ENCODE measurements at regions not wholly inside any gene's neighbourhood (a gene's known extent, or its start where the extent isn't known, plus 50 kb on each side); places are given as distances from the start of the nearest gene placed in this dataset.

GRCh38 chr9:89778100-89779090 lies 173.6 kb downstream of the GADD45G start:
- DNase-seq (ENCODE audit: low spot score): no peak
- Mint-ChIP-seq H3K4me1 (ENCODE audit: unreplicated experiment) (peaks cover 14% of the 10 kb centered on the region), H3K9me3 (ENCODE audit: unreplicated experiment) (no peaks in the 10 kb centered on the region), H3K27ac (ENCODE audit: unreplicated experiment) (no peak overlapping the region), H3K36me3 (ENCODE audit: low read depth, unreplicated experiment) (no peaks in the 10 kb centered on the region), H3K27me3 (ENCODE audit: unreplicated experiment) (peaks cover 6% of the 10 kb centered on the region), H3K4me3 (ENCODE audit: unreplicated experiment) (no peak overlapping the region)
- TF ChIP-seq CTCF (IDR thresholded peaks at IDR 0.05; ENCODE audit: unreplicated experiment): no peak

- no peak for TF ChIP-seq CTCF (IDR thresholded peaks at IDR 0.05; ENCODE audit: unreplicated experiment)
- peaks cover 14% of the 10 kb centered on the region for H3K4me1 Mint-ChIP-seq (ENCODE audit: unreplicated experiment)
- no peak overlapping the region for H3K4me3 Mint-ChIP-seq (ENCODE audit: unreplicated experiment)
- no peaks in the 10 kb centered on the region for H3K36me3 Mint-ChIP-seq (ENCODE audit: low read depth, unreplicated experiment)
- H3K27ac Mint-ChIP-seq (ENCODE audit: unreplicated experiment): no peak overlapping the region
- DNase-seq (ENCODE audit: low spot score): no peak
- no peaks in the 10 kb centered on the region for H3K9me3 Mint-ChIP-seq (ENCODE audit: unreplicated experiment)
- H3K27me3 Mint-ChIP-seq (ENCODE audit: unreplicated experiment): peaks cover 7% of the 10 kb centered on the region
Measured at GRCh38 chr9:89779405-89780203, 174.8 kb downstream of the GADD45G start.

GRCh38 chr9:89780959-89781358 lies 176.1 kb downstream of the GADD45G start:
- no peak overlapping the region for H3K27ac Mint-ChIP-seq (ENCODE audit: unreplicated experiment)
- TF ChIP-seq CTCF (IDR thresholded peaks at IDR 0.05; ENCODE audit: unreplicated experiment): no peak
- H3K36me3 Mint-ChIP-seq (ENCODE audit: low read depth, unreplicated experiment): no peaks in the 10 kb centered on the region
- no peaks in the 10 kb centered on the region for H3K9me3 Mint-ChIP-seq (ENCODE audit: unreplicated experiment)
- peaks cover 14% of the 10 kb centered on the region for H3K4me1 Mint-ChIP-seq (ENCODE audit: unreplicated experiment)
- no peak for DNase-seq (ENCODE audit: low spot score)
- H3K27me3 Mint-ChIP-seq (ENCODE audit: unreplicated experiment): peaks cover 7% of the 10 kb centered on the region
- no peak overlapping the region for H3K4me3 Mint-ChIP-seq (ENCODE audit: unreplicated experiment)

- no peak for DNase-seq (ENCODE audit: low spot score)
- peaks cover 7% of the 10 kb centered on the region for H3K27me3 Mint-ChIP-seq (ENCODE audit: unreplicated experiment)
- no peak overlapping the region for H3K27ac Mint-ChIP-seq (ENCODE audit: unreplicated experiment)
- no peaks in the 10 kb centered on the region for H3K36me3 Mint-ChIP-seq (ENCODE audit: low read depth, unreplicated experiment)
- H3K4me3 Mint-ChIP-seq (ENCODE audit: unreplicated experiment): no peak overlapping the region
- TF ChIP-seq CTCF (IDR thresholded peaks at IDR 0.05; ENCODE audit: unreplicated experiment): no peak
- H3K9me3 Mint-ChIP-seq (ENCODE audit: unreplicated experiment): no peaks in the 10 kb centered on the region
- H3K4me1 Mint-ChIP-seq (ENCODE audit: unreplicated experiment): peaks cover 21% of the 10 kb centered on the region
Measured at GRCh38 chr9:89781838-89782540, 177.2 kb downstream of the GADD45G start.

Measured in endothelial cell (in vitro differentiated cells).